GM23338 (cell line): ENCODE measurements at regions not wholly inside any gene's neighbourhood (a gene's known extent, or its start where the extent isn't known, plus 50 kb on each side); places are given as distances from the start of the nearest gene placed in this dataset.

Experiments used
- ATAC-seq: fragments of 200-7000 bp; cut with Tn5 transposase; 3 replicates; pipeline ENCODE4 v1.9.1; 2020
- DNase-seq: peaks from one replicate; pipeline ENCODE4 v3.0.0-alpha.2; 2015; ENCODE audit warnings: low spot score
- H2AFZ ChIP-seq: fragments of 200-600 bp; sonication (generic); 2 replicates; pipeline ENCODE4 v1.8.0; 2016; ENCODE audit warnings: antibody characterized with exemption, mild to moderate bottlenecking, moderate library complexity
- H3F3A ChIP-seq: fragments of 200-600 bp; sonication (generic); replicated peaks from 2 replicates; pipeline ENCODE4 v1.8.0; 2017; ENCODE audit warnings: antibody characterized with exemption, mixed run types, low read depth
- H3K27ac ChIP-seq: fragments of 200-600 bp; sonication (generic); 2 replicates; pipeline ENCODE4 v1.6.1; 2016; ENCODE audit warnings: low read depth
- H3K27me3 ChIP-seq: fragments of 200-600 bp; sonication (generic); 2 replicates; pipeline ENCODE4 v1.8.0; 2016; ENCODE audit warnings: mild to moderate bottlenecking, mixed run types, moderate library complexity; ENCODE audit not compliant: insufficient read depth
- H3K36me3 ChIP-seq: fragments of 200-600 bp; sonication (generic); 2 replicates; pipeline ENCODE4 v1.8.0; 2016; ENCODE audit warnings: mild to moderate bottlenecking; ENCODE audit not compliant: insufficient read depth
- H3K4me1 ChIP-seq: fragments of 200-600 bp; sonication (generic); 2 replicates; pipeline ENCODE4 v1.8.0; 2016; ENCODE audit warnings: mild to moderate bottlenecking, moderate library complexity; ENCODE audit not compliant: insufficient read depth
- H3K4me2 ChIP-seq: fragments of 200-600 bp; sonication (generic); 2 replicates; pipeline ENCODE4 v1.7.1; 2017; ENCODE audit warnings: mixed run types
- H3K4me3 ChIP-seq: fragments of 200-600 bp; sonication (generic); 2 replicates; pipeline ENCODE4 v1.6.1; 2016; ENCODE audit warnings: mixed run types
- H3K79me2 ChIP-seq: fragments of 200-600 bp; sonication (generic); replicated peaks from 2 replicates; pipeline ENCODE4 v1.8.0; 2017; ENCODE audit warnings: mild to moderate bottlenecking; ENCODE audit not compliant: insufficient read depth
- H3K9me2 ChIP-seq: fragments of 200-600 bp; sonication (generic); 2 replicates; pipeline ENCODE4 v1.8.0; 2017; ENCODE audit not compliant: insufficient read depth
- H4K20me1 ChIP-seq: fragments of 200-600 bp; sonication (generic); replicated peaks from 2 replicates; pipeline ENCODE4 v1.8.0; 2017; ENCODE audit warnings: mild to moderate bottlenecking; ENCODE audit not compliant: insufficient read depth
- H3K27ac Mint-ChIP-seq: 2 replicates; pipeline ENCODE4 v1.8.0; 2020; ENCODE audit warnings: inconsistent platforms, mild to moderate bottlenecking, moderate library complexity, mixed read lengths
- H3K27me3 Mint-ChIP-seq: 3 replicates; pipeline ENCODE4 v1.8.0; 2022; ENCODE audit warnings: low read depth, mild to moderate bottlenecking, moderate library complexity, mixed read lengths, inconsistent platforms; ENCODE audit not compliant: insufficient read depth, poor library complexity
- H3K36me3 Mint-ChIP-seq: 3 replicates; pipeline ENCODE4 v1.8.0; 2021; ENCODE audit warnings: low read depth, mild to moderate bottlenecking, inconsistent platforms, moderate library complexity, mixed read lengths
- H3K4me1 Mint-ChIP-seq: 3 replicates; pipeline ENCODE4 v1.8.0; 2020; ENCODE audit warnings: mild to moderate bottlenecking, inconsistent platforms, mixed read lengths
- H3K4me3 Mint-ChIP-seq: 3 replicates; pipeline ENCODE4 v1.8.0; 2021; ENCODE audit warnings: moderate library complexity, mild to moderate bottlenecking, inconsistent platforms, mixed read lengths
- H3K9me3 Mint-ChIP-seq: 3 replicates; pipeline ENCODE4 v1.8.0; 2020; ENCODE audit warnings: moderate library complexity, mild to moderate bottlenecking, inconsistent platforms, mixed read lengths
- ETS1 ChIP-seq: IDR thresholded peaks from 2 replicates; pipeline ENCODE4 v1.6.1; 2016; ENCODE audit warnings: antibody characterized with exemption
- EZH2 ChIP-seq: fragments of 200-600 bp; sonication (generic); IDR thresholded peaks from one replicate; pipeline ENCODE4 v1.8.0; 2017; ENCODE audit warnings: antibody characterized with exemption, mild to moderate bottlenecking, low read depth; ENCODE audit not compliant: unreplicated experiment
- JUNB ChIP-seq: IDR thresholded peaks from one replicate; pipeline ENCODE4 v1.6.1; 2016; ENCODE audit warnings: antibody characterized with exemption; ENCODE audit not compliant: unreplicated experiment
- NANOG ChIP-seq: IDR thresholded peaks from 2 replicates; pipeline ENCODE4 v1.6.1; 2016; ENCODE audit warnings: antibody characterized with exemption, borderline replicate concordance
- ZNF462 ChIP-seq: fragments of 250-450 bp; sonication (Bioruptor Pico); IDR thresholded peaks from 2 replicates; pipeline ENCODE4 v1.5.0; 2020; ENCODE audit warnings: mild to moderate bottlenecking, moderate library complexity

- Histone ChIP-seq H3K4me2 (no peak overlapping the region), H3K36me3 (no peaks in the 10 kb centered on the region), H3K4me3 (no peak overlapping the region), H3K79me2 (no peaks in the 10 kb centered on the region), H3K27ac (no peak overlapping the region), H3K4me1 (no peaks in the 10 kb centered on the region), H3F3A (no peaks in the 10 kb centered on the region), H4K20me1 (no peaks in the 10 kb centered on the region), H2AFZ (no peak overlapping the region), H3K9me2 (no peaks in the 10 kb centered on the region), H3K27me3 (no peaks in the 10 kb centered on the region)
- no peaks in the 10 kb centered on the region for H3K36me3 Mint-ChIP-seq
- DNase-seq (no peak), ATAC-seq (no peak)
- H3K9me3 Mint-ChIP-seq: no peaks in the 10 kb centered on the region
- no peak overlapping the region for H3K4me3 Mint-ChIP-seq
- H3K4me1 Mint-ChIP-seq: no peaks in the 10 kb centered on the region
- TF ChIP-seq ETS1 (no peak), EZH2 (no peak), NANOG (no peak), ZNF462 (CRISPR knock-in tag) (no peak)
- no peaks in the 10 kb centered on the region for H3K27me3 Mint-ChIP-seq
- H3K27ac Mint-ChIP-seq: no peak overlapping the region
Measured at GRCh38 chr9:18043978-18044377, 430.0 kb upstream of the ADAMTSL1 start.

- H3K27ac ChIP-seq: no peak overlapping the region
- no peaks in the 10 kb centered on the region for H3K36me3 Mint-ChIP-seq
- no peak overlapping the region for H3K27ac Mint-ChIP-seq
- H3K27me3 ChIP-seq: no peaks in the 10 kb centered on the region
- no peak overlapping the region for H3K4me3 Mint-ChIP-seq
- H4K20me1 ChIP-seq: no peaks in the 10 kb centered on the region
- no peaks in the 10 kb centered on the region for H3F3A ChIP-seq
- H3K4me2 ChIP-seq: no peak overlapping the region
- H3K9me3 Mint-ChIP-seq: no peaks in the 10 kb centered on the region
- ATAC-seq: no peak
- no peak overlapping the region for H3K4me3 ChIP-seq
- DNase-seq: no peak
- H3K79me2 ChIP-seq: no peaks in the 10 kb centered on the region
- H3K27me3 Mint-ChIP-seq: no peaks in the 10 kb centered on the region
- H3K36me3 ChIP-seq: no peaks in the 10 kb centered on the region
- H3K4me1 Mint-ChIP-seq: no peaks in the 10 kb centered on the region
- H2AFZ ChIP-seq: no peak overlapping the region
- H3K9me2 ChIP-seq: no peaks in the 10 kb centered on the region
- H3K4me1 ChIP-seq: no peaks in the 10 kb centered on the region
- TF ChIP-seq JUNB: no peak
- TF ChIP-seq ZNF462 (CRISPR knock-in tag): no peak
Measured at GRCh38 chr9:18045326-18045725, 428.6 kb upstream of the ADAMTSL1 start.
